HG03442 (cell line): ENCODE measurements at regions not wholly inside any gene's neighbourhood (a gene's known extent, or its start where the extent isn't known, plus 50 kb on each side); places are given as distances from the start of the nearest gene placed in this dataset.
"Not testable (repeated sequence)": the region's sequence is repeated elsewhere in the genome, so short reads cannot be mapped to it uniquely, and the experiment has no call there.

ENCODE experiments used
- ATAC-seq: cut with Tn5 transposase; IDR thresholded peaks from one replicate; pipeline ENCODE4 v1.9.1; 2021; ENCODE audit warnings: mild to moderate bottlenecking, moderate library complexity; ENCODE audit not compliant: unreplicated experiment

GRCh38 chr5:26419987-26420386 lies 618.4 kb downstream of the CDH9 start:
- ATAC-seq: no peak

GRCh38 chr5:26416911-26417310 lies 621.5 kb downstream of the CDH9 start:
- ATAC-seq: no peak

DNA sequence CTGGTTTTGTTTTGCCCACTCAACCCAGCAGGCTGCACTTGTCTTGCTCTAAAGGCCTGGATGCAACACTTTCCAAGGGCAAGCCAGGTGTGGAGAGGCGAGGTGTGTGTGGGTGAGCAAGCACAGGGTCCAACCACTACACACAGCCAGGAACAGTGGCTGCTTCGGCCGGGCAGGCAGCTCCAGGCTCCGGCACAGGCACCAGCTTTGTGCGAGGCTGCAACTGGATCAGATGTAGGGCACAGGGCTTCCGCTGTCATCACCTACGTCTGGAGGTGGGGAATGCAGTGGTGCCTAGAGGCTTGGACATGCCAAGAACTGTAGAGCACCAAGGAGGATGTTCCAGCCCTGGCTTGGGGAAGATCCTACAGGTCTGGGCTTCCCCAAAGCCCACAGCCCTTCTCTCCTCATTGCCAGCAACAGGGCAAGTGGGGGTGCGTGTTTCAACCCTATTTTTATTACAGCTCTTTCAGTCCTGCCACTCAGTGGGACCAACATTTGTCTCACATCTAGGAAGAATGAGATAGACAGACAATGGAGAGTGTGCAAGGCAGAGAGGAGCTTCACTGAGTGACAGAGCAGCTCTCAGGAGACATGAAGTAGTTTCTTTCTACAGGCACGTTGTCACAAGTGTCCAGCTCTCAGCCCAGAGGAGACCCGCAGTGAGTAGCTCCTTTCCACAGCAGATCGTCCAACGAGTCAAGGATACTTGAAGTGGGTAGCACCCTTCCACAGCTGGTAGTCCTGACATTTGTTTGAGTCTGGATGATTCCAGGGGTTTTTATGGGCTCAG lies 622.2 kb downstream of the CDH9 start:
- no peak for ATAC-seq

DNA sequence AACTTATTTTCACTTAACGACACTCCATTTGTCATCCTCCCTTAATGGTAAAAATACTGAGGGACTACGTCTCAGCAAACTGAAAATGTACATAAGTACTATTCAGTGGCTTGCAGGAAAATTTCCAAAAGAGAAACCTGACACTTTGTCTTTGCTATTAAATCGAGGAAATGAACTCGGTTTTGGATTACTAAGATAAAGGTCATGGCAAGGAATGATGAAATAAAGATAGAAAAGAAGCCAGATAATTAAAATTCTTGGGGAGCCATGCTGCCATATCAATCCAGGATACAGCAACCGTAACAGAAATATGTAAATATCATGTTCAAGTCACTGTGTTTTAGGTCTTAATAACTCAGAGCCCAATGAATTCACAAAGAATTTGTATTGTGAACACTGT lies 647.8 kb downstream of the CDH9 start:
- no peak for ATAC-seq

DNA sequence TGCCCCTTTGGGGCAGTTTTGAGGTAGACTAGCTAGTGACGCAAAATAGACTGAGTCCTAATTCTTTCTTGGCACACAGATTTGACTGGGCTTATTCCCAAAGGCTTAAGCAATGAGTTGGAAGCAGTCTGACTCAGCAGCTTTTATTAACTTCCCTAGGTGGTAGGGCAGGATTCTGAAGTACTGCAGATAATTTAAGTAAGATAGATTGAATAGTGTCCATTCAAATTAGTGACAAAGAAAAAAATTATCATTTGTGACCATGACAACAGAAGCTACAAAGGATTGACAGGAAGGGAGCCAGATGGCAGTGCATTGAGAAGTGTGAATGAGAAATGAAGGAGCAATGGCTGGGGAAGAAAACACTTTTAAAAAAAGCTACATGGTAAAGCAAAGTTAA lies 649.4 kb downstream of the CDH9 start:
- ATAC-seq: no peak

- no peak for ATAC-seq
These were observed 651.9 kb downstream of the CDH9 start for GRCh38 chr5:26386532-26386931.

- not testable (repeated sequence) for ATAC-seq
These were observed 673.8 kb downstream of the CDH9 start for GRCh38 chr5:26364624-26365023.

DNA sequence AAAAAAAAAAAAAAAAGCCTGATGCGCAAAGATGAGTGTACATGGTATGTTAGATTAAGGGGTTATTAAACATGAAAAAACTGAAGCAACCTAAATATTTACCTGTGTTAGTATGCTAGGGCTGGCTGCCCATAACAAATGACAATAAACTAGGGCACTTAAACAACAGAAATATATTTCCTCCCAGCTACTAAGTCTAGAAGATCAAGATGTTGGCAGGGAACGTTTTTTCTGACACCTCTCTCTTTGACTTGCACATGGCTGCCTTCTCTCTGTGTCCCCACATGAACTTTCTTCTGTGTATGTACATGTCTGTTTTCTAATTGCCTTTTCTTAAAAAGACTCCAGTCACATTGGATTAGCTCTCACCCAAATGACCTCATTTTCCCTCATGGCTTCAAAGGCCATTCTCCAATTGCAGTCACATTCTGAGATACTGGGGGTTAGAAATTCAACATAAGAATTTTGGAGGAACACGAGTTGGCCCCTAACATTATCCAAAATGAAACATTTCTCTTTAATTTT lies 694.5 kb downstream of the CDH9 start:
- ATAC-seq: no peak

DNA sequence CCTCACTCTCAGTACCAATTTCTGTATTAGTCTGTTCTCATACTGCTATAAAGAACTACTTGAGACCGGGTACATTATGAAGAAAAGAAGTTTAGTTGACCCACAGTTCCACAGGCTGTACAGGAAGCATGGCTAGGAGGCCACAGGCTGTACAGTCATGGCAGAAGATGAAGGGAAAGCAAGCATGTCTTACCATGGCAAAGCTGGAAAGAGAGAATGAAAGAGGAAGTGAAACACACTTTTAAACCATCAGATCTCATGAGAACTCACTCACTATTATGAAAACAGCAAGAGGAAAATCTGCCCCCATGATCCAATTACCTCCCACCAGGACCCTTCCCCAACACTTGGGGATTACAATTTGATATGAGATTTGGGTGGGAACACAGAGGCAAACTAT lies 698.8 kb downstream of the CDH9 start:
- no peak for ATAC-seq

DNA sequence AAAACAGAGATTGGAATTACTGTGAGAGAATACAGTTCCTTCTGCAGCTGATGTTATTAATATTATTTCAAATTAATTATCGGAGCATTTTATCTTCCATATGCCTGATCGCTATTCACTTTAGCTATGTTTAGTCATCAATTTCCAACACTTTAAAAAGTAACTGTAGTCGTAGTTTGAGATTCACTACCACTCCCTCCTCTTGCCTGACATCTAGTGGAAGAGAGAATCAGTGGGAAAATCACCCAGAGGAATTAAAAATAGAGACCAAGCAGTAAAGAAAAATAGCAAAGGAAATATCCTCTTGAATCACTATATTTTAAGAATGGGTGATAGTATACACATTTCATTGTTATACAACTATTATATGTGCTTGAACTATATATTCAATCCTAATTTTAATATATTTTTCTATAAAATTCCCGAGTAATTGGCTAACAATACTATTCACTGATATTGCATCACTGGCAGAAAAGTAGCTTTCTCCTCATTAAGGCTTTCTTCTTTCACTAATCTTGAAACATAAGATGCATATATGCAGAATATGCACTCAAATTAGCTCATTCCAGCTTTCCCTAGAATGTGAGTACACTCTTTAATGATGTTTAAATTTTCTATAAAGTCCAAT lies 708.7 kb downstream of the CDH9 start:
- no peak for ATAC-seq

DNA sequence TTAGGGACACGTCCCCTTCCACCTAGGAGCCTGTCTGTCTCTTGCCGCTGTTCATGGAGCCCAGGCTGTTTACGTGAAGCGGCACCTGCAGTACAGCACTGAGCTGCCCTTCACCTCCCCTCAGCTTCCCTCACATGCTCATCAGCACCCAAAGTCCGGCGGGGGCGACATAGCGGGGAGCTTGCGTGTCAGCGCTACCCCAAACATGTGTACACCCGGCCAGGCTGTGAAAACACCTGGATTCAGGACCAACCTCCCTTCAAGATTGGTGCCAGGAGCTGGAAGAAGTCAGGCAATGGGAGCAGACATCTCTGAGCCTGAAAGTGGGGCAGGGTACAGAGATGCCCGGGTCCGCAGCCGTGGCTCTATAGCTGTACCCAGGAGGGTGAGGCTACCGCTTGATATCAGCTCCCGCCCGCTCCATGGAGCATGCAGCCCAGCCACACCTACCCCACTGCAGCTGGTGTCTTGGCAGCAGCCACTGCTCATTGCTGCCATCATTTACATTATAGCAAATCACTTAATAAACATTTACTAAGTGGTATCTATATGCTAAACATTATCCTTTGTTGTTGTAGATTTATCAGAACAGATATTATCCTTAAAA lies 712.1 kb downstream of the CDH9 start:
- no peak for ATAC-seq

- not testable (repeated sequence) for ATAC-seq
These were observed 713.0 kb downstream of the CDH9 start for GRCh38 chr5:26325432-26325831.

- not testable (repeated sequence) for ATAC-seq
These were observed 714.0 kb downstream of the CDH9 start for GRCh38 chr5:26324273-26324895.

GRCh38 chr5:26323794-26324193 lies 714.6 kb downstream of the CDH9 start:
- ATAC-seq: no peak

DNA sequence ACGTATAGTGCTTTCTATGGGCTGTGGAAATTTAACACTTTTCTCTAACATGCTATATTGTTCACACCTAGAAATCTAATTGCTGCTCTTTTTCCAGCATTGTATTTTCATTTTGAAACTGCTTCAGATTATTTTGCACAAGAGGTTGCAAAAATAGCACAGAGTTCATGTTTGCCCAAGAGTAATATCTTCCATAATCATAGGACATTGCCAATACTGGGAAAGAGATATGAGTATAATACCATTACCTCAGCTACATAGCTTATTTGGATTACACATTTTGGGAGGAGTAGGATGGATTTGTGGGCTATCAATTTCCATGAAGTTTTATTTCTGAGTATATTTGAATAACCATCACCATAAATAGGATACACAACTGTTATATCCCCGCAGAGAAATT lies 717.1 kb downstream of the CDH9 start:
- no peak for ATAC-seq

GRCh38 chr5:26310415-26310814 lies 728.0 kb downstream of the CDH9 start:
- ATAC-seq: no peak

DNA sequence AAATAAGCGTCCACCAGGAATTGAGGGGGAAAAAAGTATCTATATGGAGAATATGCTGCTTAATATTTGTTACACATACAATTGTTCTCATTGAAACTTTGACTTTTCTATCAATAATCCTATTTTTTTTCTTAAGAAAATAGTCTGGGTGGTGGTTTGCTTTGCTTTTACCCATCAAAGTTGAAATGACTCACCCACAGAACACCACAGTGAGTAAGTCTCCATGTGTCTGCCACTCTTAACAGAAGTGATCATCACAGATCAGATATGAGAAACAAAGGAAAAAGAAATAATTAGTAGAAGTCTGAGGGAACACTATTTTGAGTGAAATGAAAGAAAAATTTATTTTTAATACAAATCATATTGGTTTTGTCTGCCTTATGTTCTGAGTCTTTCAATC lies 742.8 kb downstream of the CDH9 start:
- no peak for ATAC-seq

DNA sequence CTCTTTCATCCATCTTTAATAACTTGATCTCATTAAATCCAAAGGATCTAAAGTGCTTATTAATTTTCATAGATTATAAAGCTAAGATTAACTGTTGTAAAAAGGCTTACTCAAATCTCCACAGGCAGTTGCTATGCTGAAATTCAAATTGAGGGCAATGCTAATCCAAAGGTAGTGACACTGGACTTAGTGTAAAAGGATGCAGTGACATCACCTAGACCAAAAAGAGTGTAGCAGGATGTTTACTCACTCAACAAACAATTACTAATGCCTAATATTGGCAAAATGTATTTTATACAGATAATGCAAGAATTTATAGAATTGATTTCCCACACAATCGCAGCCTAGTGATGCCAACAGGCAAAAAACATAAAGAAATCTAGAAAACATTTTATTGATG lies 756.2 kb downstream of the CDH9 start:
- ATAC-seq: no peak

DNA sequence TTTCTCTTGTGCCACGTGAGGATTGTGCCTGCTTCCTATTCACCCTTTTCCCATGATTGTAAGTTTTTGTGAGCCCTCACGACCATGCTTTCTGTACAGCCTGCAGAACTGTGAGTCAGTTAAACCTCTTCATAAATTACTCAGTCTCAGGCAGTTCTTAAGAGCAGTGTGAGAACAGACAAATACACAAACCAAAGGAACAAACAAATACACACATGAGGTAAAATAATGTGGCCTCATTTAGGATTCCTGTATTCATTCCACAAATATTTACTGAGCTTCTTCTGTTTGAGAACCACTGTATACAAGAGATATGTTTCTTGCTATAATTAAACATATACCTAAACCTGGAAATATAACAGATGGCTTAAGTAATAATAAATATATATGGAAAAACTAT lies 760.3 kb downstream of the CDH9 start:
- ATAC-seq: no peak

DNA sequence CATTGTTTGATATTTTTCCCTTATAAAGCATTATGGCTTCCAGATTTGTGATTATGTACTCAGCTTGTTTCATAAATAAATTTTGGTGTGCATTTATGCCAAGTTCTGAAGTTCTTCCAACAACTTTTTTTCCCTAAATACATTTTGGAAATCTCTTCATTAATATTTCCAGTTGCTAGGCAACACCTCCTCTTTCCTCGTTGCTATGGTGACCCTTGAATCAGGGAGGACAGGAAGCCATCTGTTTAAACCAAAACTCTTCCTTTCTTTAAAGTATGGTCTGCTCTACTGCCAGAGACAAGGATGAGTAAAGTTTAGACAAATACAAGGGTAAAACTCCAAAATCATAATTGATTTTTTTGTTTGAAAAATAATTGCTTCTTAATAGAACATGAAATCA lies 779.3 kb downstream of the CDH9 start:
- ATAC-seq: no peak

GRCh38 chr5:26245321-26245720 lies 793.1 kb downstream of the CDH9 start:
- ATAC-seq: no peak

DNA sequence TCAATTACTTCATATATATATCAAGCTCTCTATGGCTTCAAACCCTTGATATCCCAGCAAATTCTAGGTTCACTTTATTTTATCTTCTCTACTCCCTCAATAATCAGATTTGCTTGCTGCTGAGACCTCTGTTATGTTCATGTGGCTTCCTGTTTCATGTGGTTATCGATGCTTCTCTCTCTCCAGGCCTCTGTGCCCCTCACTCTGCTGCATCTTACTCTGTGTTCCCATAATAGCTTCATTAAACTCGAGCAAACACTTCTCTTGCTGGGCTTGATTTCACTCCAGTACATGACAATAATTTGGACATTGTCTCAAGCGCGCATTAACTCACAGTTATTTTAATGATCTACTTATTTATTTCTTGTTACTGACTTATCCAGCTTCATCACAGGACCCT lies 798.8 kb downstream of the CDH9 start:
- ATAC-seq: no peak
